GM18868 (cell line): ENCODE measurements at regions not wholly inside any gene's neighbourhood (a gene's known extent, or its start where the extent isn't known, plus 50 kb on each side); places are given as distances from the start of the nearest gene placed in this dataset.

ENCODE experiments used
- ATAC-seq: cut with Tn5 transposase; IDR thresholded peaks from one replicate; pipeline ENCODE4 v1.9.1; 2021; ENCODE audit warnings: mild to moderate bottlenecking, moderate library complexity; ENCODE audit not compliant: unreplicated experiment

DNA sequence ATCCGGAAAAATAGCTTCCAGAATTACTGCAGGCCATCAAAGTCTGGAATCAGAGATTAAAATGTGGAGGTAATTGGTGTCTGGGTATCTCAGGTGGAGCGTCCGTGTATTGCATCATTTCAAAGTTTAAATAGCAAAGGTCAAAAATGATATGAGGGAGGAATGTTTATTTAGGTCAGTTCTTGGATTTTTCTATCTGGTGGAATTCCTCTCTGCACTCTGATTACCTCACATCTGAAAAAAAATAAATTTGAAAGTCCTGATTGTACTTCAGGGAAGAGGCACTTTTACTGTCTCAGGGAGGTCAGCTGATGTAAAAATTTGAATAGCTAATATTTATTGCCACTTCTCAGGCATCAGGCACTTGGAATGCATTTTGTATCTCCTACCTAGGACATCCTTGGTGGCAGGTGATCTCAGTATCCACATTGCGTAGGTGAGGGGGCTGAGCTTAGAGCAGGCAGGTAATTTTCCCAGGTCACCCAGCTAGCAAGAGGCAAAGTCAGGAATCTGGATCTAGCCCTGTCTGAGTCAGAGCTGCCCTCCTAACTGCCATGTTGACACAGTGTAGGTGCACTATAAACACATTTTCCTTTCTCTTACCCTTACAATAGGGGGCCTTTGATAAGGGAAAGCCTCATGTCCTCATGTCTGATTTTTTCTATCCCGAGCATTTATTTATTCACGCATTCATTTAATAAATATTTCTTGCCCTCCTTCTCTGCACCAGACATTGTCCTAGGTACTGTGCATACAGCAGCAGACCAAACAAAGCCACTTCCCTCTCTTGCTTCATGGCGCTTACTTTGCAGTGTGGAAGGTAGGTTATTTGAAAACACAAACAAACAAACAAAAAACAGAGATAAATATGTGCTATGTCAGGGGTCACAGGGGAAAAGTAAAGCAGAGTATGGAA is 454.3 kb downstream of the HAPSTR1 start:
- no peak for ATAC-seq

DNA sequence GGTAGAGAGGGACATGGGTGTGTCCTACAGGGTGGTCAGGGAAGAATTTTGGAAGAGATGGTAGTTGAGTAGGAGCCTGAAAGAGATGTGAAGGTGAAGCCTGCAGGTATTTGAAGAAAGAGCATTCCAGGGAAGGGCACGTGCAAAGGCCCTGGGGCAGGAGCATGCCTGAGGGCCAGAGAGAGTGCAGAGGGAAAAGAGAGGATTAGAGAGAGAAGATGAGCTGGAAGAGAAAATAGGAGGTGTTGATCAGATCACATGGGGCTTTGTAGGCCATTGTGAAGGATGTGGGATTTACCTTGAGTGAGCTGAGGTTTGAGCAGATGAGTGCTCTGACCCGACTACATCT is 455.0 kb downstream of the HAPSTR1 start:
- ATAC-seq, result no peak

DNA sequence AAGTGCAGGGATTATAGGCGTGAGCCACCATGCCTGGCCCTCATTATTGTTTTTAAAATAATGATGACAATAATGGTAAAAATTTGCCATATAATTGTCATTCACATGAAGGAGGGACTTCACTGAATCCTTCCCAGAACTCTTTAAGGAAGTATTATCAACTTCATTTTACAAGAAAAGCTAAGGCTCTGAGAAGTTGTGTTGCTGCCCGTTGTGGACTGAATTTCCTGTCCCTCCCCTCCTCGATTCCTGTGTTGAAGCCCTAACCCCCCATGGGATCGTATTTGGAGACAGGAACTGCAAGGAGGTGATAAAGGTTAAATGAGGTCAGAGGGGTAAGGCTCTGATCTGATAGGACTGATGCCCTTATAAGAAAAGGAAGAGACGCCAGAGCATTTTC is 458.0 kb downstream of the HAPSTR1 start:
- no peak for ATAC-seq

DNA sequence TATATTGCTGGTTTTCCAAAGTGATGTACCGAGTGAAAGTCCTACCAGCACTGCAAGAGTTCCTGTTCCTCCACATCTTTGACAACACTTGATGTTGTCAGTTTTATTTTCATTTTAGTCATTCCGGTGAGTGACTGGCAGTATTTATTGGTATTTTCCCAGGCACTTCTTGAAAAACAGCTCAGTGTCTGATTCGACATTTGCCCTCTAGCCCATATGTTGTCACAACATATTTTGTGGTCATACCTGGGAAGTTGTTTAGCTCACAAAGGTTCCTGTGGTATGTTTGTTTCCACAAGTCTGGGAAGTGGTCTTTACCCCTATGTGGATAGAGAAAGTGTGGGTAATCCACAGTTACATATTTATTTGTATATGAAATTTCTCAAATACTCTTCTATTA is 463.6 kb downstream of the HAPSTR1 start:
- no peak for ATAC-seq

DNA sequence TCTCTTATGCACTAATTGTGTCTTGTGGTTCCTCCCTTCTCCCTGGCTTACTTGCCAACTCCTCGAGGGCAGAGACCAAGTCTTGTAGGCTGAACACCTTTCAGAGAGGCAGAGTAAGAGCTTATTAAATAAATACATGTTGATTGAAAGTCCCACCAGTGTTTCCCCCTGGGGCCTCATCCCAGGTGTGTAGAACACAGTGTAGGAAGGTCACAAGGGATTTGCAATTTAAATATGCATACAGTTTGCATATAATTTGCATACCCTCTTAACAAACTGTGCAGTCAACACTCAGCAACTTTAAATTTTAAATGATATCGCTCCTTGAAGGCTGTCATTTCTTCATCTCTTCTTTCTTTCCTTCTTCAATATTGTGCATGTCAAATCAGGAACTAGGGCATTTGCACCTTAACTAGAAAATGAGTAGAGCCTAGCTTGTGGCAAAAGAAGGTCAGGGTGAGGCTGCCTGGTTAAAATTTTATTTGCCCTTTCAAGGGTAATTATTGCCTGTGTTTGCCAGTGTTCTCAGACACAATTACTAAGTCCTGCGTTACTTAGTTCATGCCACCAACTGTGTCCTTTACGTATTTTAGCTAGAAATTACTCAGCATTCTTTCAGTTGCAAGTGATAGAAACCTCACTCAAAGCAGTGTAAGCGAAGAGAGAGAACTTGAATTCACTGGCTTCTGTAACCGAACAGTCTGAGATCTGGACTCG is 465.7 kb downstream of the HAPSTR1 start:
- no peak for ATAC-seq

DNA sequence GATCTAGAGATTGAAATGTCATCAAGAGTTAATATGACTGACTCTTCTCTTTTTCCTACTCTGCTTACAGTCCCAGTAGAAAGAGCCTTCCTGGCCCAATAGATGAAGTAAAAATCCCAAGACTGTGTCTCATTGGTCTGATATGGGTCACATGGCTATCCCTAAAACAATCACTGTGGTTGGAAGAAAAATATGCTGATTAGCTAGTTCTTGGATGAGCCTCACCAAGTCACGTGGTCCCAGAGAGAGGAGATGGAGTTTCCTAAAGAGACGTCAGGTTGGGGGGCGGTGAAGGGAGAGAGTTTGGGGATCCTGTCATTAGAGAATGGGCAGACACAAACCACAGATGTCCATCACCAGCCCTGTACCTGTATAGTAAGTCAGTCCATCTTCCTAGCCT is 466.3 kb downstream of the HAPSTR1 start:
- ATAC-seq, result no peak

DNA sequence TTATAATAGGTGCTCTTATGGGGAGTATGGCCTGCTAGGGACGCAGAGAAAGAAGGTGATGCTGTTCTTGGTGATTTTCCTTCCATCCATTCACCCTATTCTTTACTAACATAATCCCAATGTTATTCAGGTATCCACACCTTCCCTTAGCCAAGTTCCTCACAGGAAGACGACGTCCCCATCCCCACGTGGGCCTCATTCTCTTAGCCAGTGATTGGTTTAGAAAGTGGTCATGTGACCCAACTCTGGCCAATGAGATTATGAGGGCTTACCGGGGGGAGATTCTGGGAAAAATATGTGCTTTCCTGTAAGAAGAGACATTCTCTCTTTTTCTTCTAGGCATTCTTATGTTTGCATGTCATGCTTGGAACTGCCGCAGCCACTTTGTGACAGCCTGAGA is 474.7 kb downstream of the HAPSTR1 start:
- ATAC-seq, result no peak

DNA sequence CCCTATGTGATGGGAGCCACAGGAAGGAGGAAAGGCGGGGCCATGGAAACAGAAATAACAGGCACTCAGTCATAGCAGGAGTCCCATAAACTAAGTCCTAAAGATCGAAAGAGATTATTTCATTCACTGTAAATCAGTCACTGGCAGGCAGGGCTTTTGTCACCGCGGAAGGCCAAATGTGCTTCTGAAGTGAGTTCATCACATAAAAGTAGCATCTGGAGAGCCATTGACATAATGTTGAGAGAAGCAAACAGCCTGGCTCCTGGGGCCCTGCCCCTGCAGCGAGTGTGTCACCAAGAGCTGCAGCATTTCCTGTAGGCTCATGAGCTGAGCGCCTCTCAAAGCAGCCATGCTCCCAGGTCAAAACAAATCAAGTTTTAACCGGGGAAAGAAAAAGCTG is 476.2 kb downstream of the HAPSTR1 start:
- ATAC-seq, result no peak

DNA sequence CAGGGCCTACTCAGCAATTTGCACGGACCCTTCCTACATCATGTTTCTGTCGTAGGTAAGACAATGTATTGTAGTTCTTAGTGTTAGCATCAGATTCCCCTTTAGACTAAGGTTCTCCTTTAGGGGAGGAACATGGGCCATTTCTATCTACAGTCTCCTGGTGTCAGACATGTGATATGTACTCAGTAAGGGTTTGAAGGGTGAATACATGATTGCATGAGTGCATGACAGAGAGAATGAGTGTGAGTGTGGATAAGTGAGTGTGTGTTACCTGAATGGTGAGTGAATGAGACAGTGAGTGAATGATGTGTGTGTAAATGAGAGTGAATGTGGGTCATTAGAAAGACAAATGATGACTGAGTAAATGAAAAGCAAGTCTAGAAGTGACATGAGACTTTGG is 476.8 kb downstream of the HAPSTR1 start:
- no peak for ATAC-seq

DNA sequence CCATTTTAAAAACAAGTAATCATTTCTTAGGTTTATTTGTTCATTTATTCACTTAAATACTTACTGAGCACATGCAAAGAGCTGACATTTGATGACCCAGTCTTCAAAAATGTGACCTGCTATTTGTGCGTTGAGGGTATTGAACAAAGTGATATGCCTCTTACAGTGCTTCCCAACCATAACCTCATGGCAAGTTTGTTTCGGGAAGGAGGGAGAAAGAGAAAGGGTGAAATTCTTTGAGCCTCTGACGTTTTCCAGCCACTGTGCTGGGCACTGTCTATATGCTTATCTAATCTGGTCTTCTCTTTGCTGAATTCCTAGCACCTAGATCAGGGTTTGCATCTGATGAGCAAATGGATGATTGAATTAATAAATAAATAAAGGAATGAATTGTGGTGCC is 479.1 kb downstream of the HAPSTR1 start:
- no peak for ATAC-seq

DNA sequence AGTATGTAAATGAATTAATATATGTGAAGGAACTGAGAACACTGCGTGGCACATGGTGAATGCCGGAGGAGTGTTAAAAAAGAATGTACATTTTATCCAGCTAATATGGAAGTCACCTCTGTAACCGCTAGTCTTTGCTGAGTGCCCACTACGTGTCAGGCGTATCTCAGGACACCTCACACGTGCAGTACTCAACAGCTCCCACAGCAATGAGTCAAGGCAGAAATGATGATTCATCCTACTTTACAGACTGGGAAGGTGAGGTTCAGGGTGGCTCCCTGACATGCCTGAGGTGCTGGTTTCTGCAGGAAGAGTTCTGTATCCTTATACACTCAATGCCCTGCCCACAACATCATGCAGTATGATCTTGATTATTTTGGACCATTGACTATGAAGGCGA is 487.0 kb downstream of the HAPSTR1 start:
- no peak for ATAC-seq

DNA sequence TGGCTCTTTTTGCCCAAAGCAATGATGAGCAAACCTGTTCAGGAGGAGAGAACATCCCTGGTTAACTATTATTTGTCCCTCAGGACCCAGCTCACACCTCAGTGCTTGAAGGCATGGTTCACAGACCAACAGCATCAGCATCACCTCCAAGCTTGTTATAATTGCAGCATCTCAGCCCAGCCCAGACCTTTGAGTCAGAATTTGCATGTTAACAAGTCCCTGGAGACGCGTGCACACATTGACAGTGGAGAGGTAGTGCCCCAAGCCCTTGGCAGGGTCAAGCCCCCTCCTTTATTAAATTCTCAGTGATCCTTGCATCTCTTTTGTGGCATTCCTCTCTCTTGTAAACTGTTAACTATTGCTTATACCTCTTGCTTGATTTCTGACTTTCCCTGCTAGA is 488.6 kb downstream of the HAPSTR1 start:
- ATAC-seq, result no peak

DNA sequence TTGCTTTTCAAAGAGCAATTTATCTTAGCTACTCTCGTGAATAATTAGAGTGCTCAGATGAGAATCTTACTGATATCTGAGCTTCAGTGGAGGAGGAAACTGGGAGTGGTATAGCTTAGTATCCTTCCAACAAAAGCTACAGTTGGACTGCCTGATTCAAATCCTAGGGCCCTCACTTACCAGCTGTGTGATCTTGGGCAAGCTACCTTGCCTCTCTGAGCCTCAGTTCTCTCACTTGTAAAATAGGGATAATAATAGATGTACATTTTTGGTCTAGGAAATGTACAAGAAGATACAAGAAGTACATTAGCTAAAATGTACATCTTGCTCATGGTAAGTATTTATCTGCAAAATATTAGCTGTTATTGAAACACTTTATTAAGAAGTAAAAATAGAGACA is 502.0 kb downstream of the HAPSTR1 start:
- ATAC-seq, result no peak

DNA sequence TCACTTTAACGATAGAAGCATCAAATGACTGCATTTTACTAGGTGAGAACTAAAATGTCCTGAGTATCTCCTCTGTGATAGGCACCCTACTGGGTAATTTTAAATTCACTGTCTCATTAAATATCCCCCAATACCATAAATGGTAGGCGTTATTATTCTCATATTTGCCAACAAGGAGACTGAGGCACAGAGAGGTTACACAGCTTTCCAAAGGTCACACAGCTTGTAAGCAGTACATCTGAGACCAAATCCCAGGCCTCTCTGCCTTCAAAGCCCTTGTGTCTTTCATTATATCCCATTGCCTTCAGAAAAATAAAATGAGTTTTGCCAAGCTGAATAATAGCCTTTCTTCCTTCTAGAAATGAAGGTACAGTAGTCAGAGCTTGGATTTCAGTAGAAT is 502.6 kb downstream of the HAPSTR1 start:
- ATAC-seq, result no peak

DNA sequence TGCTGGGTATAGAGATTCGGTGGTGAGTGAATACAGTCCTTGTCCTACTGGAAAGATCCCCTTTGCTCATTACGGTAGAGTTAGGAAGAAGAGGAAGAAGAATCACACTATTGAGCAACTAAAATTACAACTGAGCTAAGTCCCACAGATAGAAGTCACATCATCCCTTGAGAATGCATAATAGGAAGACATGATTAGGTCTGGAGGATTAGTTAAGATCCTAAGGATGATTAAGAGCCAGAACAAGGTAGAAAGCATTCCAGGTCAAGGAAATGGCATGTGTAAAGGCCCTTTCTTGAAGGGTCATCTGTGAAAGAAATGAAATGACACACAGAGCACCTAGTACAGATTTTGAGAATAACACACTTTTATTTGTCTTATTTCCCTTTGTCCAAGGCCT is 503.5 kb downstream of the HAPSTR1 start:
- no peak for ATAC-seq

DNA sequence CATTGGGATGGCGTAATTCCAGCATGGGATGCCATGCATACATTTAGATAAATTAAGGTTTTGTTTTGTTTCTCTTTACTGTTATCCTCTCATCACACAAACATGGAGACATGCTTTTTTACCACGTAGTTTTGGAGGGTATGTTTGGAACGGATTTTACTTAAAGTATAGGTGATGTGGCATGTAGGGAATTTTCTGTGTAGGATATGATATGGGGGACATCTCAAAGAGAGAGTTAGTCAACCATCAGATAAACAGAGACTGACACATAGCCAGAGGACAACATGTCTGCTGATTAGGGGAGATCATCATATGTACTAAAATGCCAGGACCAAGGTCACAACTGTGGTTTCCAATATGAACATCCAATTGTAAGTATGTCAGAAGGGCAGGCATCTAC is 503.9 kb downstream of the HAPSTR1 start:
- no peak for ATAC-seq

DNA sequence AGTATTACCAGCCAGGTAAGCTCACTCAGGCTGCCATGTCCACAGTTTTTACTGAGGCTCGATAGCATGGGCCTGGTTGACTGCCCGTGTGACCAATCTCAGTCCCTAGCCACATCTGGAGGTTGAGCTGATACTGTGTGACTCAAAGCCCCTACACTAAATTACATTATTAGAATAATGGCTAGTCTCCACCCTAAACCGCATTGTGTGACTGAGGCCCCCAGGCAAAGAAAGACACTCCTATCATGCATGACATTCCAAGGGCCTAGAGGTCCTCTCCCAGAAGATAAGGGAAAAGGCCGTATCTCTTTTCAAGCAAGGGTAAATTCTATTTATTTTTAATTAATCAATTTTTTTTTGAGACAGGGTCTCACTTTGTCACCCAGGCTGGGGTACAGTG is 505.3 kb downstream of the HAPSTR1 start:
- no peak for ATAC-seq

DNA sequence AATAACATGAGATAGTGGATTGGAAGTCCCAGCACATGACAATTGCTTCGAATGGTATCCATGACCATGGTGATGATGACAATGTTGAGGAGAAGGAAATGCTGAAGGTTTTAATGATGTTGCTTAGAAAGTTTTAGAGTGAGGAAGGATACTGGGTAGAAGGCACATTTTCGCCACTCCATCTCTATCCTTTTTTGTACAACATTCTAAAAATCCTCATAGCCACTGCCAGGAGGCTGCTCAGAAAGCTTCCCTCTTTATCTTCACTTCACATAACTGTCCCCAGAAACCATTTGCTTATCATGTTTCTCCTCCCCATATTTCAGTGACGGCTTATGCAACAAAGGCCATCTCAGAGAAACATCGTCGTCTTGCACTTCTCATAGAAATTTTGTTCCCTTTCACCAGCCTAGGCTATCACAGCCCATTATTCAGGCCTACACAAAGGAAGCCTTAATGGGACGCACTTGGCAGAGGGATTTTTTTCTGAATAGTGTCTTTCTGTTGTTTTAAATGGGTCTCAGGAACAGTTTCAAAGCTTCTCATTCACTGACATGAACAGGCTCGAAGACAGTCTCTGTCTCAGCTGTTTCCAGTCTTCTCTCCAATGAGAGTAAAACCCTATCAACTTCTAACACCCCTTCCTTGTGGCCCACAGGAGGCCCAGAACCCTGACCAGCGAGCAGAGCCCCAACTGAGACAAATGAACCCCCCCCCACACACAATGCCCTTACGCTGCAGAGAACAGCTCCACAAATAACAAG is 506.7 kb downstream of the HAPSTR1 start:
- no peak for ATAC-seq

DNA sequence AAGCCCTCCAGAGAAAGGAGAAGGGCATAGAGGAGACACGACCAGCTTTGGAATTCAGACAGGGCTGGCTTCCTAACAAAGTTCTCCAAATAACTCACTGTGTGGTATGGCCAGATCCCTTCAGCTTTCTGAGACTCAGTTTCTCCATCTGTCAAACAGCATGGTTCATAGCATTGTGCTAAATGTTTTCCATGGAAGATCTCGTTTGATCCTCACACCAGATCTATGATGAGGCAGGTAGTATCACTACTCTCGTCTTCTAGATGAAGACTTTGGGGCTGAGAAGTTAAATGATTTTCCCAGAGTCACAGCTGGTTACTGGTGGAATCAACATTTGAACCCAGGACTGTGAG is 507.3 kb downstream of the HAPSTR1 start:
- no peak for ATAC-seq

DNA sequence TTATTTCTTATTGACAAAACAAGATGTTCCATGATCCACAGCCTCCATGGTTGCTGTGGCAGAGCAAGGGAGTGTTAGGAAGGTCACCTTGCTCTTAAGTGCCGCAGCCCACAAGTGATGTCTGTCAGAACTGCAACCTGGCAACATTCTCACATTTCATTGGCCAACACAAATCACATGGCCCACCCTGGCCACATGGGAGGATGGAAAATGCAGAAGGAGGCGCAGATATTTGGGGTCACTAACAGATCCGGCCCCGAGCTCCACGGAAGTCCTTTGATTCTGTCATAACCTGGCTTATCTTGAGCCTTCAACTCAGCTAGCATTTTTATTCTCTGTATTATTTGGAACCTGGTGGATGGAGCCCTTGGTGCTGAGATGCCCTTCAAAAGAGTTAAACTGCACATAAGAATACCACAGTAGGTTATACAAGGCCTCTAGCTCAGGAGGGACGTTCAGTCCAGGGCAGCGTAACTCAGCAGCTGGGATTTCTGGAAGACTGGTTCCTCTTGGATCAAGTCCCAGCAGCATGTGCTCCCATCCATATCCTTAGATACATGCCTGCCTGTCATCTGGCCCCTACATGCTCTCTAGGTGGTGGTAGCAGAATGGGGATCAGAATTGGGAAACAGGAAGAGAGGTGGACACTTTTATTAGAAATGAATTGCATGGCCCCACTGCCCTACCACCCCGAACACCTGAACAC is 508.1 kb downstream of the HAPSTR1 start:
- no peak for ATAC-seq

DNA sequence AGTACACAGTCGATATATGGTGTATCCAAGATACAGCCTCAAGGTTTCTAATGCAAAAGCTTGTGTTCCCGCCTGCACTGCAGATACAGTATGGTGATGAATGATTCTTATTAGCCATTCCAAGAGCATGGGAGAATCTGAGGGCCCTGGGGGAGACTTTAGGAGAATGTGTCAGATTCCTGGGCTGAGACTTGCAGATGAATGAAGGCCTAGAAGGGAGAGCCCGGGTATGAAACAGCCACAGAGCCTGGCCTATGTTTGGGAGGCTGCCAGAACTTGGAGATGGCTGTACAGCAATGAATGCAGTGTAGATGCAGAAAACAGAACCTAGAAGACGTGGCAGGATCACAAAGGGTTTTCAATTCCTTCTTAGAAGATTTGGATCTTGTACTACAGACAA is 510.7 kb downstream of the HAPSTR1 start:
- ATAC-seq, result no peak
